OCI-LY3 (cell line): ENCODE measurements at regions not wholly inside any gene's neighbourhood (a gene's known extent, or its start where the extent isn't known, plus 50 kb on each side); places are given as distances from the start of the nearest gene placed in this dataset.

Experiments
- EZH2phosphoT487 ChIP-seq: fragments of 200-600 bp; shearing (Covaris generic); IDR thresholded peaks from 2 replicates; pipeline ENCODE4 v1.6.1; 2018; ENCODE audit warnings: antibody characterized with exemption, mixed run types, low read depth
- TF ChIP-seq, protein P1 (sequence below): fragments of 200-600, 300-600 bp; sonication (generic); IDR thresholded peaks from 2 replicates; pipeline ENCODE4 v1.5.1; 2014; ENCODE audit warnings: antibody characterized with exemption, low read length, low read depth

DNA sequence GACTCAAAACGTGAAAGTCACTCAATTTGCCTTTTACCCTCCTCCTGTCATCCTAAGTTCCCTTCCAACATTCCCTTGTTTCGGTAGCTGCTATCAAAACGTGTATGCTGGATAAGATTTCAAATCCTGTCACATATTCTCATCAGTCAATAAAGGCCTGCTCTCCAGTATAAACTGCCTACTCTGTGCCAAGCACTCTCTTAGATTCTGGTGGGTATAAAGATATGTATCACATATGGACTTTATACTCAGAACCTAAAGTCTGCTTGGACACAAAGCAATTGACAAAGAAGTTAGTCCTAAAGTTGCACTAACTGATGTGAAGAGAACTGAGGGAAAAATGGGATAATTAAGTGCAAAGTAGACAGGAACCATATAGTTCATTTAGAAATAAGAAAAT, 476.6 kb upstream of the MARCKS start:
- TF ChIP-seq, protein P1, sequence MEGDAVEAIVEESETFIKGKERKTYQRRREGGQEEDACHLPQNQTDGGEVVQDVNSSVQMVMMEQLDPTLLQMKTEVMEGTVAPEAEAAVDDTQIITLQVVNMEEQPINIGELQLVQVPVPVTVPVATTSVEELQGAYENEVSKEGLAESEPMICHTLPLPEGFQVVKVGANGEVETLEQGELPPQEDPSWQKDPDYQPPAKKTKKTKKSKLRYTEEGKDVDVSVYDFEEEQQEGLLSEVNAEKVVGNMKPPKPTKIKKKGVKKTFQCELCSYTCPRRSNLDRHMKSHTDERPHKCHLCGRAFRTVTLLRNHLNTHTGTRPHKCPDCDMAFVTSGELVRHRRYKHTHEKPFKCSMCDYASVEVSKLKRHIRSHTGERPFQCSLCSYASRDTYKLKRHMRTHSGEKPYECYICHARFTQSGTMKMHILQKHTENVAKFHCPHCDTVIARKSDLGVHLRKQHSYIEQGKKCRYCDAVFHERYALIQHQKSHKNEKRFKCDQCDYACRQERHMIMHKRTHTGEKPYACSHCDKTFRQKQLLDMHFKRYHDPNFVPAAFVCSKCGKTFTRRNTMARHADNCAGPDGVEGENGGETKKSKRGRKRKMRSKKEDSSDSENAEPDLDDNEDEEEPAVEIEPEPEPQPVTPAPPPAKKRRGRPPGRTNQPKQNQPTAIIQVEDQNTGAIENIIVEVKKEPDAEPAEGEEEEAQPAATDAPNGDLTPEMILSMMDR = no peak
- no peak for TF ChIP-seq EZH2phosphoT487
